NCI-H526 (cell line): ENCODE measurements at regions not wholly inside any gene's neighbourhood (a gene's known extent, or its start where the extent isn't known, plus 50 kb on each side); places are given as distances from the start of the nearest gene placed in this dataset.

ENCODE experiments used
- DNase-seq, 2 experiments: peaks; one replicate each; lab custom pipeline; 2025; lab: John Stamatoyannopoulos, UW

- DNase-seq: no peak
Observed at GRCh38 chr5:106882035-106882434, 788.7 kb downstream of the EFNA5 start.

DNA sequence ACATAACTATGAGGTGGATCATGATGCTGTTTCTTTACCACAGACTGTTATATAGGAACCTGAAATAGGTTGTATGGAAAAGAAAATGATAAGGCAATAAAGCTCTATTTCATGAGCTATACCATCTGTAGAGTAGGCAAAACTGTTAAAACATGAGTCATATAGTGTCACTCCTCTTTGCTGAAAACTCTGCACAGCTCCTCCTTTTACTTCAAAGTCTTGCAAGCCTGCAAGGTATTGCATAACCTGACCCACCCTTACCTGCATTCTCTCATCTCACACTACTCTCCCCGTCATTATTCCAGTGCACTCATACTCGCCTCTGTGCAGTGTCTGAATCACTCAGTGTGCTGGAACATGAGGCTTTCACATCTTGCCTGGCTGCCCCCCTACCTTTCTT, 790.1 kb downstream of the EFNA5 start:
- no peak for DNase-seq

GRCh38 chr5:106877881-106878280, 792.9 kb downstream of the EFNA5 start:
- no peak for DNase-seq

- peak in 1 of 2 experiments; percentile 7 for DNase-seq
Observed at GRCh38 chr5:106876665-106877194, 794.0 kb downstream of the EFNA5 start.

GRCh38 chr5:106876298-106876622, 794.5 kb downstream of the EFNA5 start:
- DNase-seq: no peak

GRCh38 chr5:106875591-106876297, 795.0 kb downstream of the EFNA5 start:
- DNase-seq: no peak

GRCh38 chr5:106874974-106875373, 795.8 kb downstream of the EFNA5 start:
- no peak for DNase-seq

- DNase-seq: no peak
Observed at GRCh38 chr5:106874531-106874930, 796.2 kb downstream of the EFNA5 start.

- no peak for DNase-seq
Observed at GRCh38 chr5:106873568-106873967, 797.2 kb downstream of the EFNA5 start.

DNA sequence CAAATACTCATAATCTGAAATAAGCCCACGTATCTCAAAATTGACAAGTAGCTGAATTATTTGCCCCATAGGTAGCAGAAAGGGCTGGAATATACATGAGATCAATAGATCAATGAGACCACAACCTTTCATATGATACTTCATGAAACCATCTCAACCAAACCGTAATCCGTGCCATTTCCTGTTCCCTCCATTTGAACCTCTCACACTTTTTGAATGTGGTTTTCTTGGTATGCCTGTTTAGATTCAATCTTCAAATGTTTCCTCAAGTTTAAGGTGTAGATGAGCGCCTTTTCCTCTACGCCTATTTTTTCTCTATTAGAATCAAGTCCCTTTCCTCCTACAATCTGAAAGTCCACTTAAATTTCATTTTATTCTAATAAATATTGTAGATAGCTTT, 805.5 kb downstream of the EFNA5 start:
- no peak for DNase-seq

GRCh38 chr5:106862450-106863193, 808.1 kb downstream of the EFNA5 start:
- no peak for DNase-seq

DNA sequence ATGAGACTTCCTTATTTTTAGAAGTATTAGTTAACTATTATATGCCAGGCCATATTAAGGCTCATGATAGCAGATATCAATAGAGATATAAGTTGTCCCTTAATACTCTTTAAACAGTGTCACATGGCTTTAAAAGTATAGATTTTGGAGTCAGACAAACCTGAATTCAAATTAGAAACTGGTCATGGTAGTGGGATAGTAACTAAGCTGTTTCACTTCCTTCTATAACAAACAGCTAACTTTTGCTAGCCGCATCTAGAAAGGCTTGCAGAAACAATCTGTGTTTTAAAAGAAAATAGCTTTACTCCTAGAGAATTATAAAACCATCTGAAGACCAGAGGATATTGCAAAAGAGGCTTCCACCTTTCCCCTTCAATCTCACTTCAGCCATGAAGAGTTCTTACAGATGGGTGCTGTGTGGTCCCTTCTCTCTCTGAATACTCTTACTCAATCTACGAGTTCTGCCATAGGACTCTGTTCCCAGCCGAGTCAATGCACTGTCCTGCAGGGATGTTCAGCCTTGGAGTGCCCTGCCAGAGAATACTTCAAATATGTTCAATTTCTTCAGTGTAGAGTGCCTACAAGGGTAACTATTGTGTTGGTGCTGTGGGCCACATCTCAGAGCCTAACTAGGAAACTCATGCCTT, 810.2 kb downstream of the EFNA5 start:
- DNase-seq: no peak

GRCh38 chr5:106858616-106859015, 812.1 kb downstream of the EFNA5 start:
- no peak for DNase-seq

DNA sequence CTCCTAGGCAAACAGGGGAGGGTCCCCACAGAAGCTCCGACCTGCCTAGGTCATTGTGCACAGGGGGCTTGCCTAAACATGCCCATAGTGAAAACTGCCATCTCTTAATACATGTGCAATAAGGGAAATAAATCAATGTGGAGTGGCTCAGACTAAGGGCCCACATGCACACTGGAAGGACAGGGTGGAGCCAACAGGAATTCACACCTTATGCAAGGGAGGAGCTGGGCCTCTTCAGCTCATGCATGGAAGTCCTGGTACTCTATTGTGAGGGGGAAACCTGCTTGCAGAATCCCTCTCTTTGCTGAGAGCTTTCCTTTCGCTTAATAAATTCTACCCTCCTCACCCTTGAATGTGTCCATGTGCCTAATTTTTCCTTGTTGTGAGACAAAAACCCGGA, 815.8 kb downstream of the EFNA5 start:
- DNase-seq: peak in 1 of 2 experiments; percentile 1

GRCh38 chr5:106854105-106854687, 816.5 kb downstream of the EFNA5 start:
- no peak for DNase-seq

- DNase-seq: no peak
Observed at GRCh38 chr5:106853266-106853665, 817.5 kb downstream of the EFNA5 start.

- no peak for DNase-seq
Observed at GRCh38 chr5:106849266-106849665, 821.5 kb downstream of the EFNA5 start.

DNA sequence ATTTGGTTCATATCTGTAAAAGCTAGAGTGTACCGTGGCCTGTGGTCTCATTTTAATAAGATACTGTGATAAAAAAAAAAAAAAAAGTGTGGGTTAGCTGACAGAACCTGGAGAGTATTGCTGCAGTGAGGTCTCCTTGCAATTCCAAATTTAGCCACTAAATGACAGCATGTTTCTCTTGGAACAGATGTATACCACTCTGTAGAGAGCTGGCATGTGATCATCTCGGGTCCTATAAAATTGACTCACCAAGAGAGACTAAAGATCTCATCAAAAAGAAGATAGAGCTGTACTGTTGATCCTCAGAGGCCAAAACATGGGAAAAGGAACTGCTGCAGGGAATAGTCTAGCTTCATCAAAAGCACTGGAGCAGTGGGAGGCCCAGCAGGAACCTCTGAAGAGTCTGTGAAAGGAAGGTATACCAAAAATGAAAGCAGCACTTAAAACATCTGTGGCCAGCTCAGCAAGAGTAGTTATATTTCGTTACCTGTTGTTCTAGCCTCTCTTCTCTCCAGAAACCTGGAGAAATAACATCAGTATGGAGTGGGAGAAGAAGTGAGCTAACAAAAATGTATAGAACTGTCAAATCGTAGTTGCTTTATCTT, 826.8 kb downstream of the EFNA5 start:
- peak in 1 of 2 experiments; percentile 3 for DNase-seq

- no peak for DNase-seq
Observed at GRCh38 chr5:106833517-106833916, 837.2 kb downstream of the EFNA5 start.

DNA sequence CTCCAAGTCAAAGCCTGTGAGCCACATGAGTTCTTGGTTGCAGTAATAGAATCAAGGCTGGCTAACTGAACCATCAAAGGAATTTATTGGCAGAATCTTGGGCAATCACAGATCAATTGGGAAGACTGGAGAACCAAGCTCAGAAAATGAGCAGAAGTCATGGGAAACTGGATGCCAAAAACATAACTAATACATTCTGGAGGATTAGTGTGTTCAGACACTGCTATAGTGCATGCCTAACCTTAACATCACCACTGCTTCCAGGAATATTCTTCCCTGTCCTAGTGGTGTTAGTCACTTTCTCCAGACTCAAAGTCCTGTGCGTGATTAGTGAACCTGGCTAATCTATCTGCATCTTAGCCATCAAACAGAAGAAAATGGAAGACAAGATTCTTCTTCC, 843.7 kb downstream of the EFNA5 start:
- no peak for DNase-seq

- no peak for DNase-seq
Observed at GRCh38 chr5:106825374-106825773, 845.4 kb downstream of the EFNA5 start.

- DNase-seq: no peak
Observed at GRCh38 chr5:106822851-106823250, 847.9 kb downstream of the EFNA5 start.
